ENCODE measurements at regions not wholly inside any gene's neighbourhood (a gene's known extent, or its start where the extent isn't known, plus 50 kb on each side); places are given as distances from the start of the nearest gene placed in this dataset.
"Not testable (repeated sequence)": the region's sequence is repeated elsewhere in the genome, so short reads cannot be mapped to it uniquely, and the experiment has no call there.

DNA sequence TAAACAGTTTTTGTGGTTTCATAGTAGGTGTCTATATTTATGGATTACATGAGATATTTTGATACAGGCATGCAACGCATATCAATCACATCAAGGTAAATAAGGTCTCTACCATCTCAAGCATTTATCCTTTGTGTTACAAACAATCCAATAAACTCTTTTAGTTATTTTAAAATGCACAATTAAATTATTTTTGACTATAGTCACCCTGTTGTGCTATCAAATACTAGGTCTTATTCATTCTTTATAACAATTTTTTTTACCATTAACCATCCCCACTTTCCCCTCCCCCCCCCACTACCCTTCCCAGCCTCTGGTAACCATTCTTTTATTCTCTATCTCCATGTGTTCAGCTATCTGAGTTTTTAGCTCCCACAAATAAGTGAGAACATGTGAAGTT lies 175.7 kb upstream of the FBXO33 start:
- H3K27me3 Mint-ChIP-seq (ENCODE audit: low read depth, poor library complexity): no peaks in the 10 kb centered on the region
- no peaks in the 10 kb centered on the region for H3K9me3 Mint-ChIP-seq
- TF ChIP-seq, protein P1, sequence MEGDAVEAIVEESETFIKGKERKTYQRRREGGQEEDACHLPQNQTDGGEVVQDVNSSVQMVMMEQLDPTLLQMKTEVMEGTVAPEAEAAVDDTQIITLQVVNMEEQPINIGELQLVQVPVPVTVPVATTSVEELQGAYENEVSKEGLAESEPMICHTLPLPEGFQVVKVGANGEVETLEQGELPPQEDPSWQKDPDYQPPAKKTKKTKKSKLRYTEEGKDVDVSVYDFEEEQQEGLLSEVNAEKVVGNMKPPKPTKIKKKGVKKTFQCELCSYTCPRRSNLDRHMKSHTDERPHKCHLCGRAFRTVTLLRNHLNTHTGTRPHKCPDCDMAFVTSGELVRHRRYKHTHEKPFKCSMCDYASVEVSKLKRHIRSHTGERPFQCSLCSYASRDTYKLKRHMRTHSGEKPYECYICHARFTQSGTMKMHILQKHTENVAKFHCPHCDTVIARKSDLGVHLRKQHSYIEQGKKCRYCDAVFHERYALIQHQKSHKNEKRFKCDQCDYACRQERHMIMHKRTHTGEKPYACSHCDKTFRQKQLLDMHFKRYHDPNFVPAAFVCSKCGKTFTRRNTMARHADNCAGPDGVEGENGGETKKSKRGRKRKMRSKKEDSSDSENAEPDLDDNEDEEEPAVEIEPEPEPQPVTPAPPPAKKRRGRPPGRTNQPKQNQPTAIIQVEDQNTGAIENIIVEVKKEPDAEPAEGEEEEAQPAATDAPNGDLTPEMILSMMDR (IDR thresholded peaks at IDR 0.05): no peak
- H3K36me3 Mint-ChIP-seq (ENCODE audit: low read depth): no peaks in the 10 kb centered on the region
- H3K27ac Mint-ChIP-seq: no peak overlapping the region
- no peak overlapping the region for H3K4me3 Mint-ChIP-seq
- H3K4me1 Mint-ChIP-seq: no peaks in the 10 kb centered on the region
- no peak for DNase-seq

GRCh38 chr14:39603942-39604341 lies 171.7 kb upstream of the FBXO33 start:
- Mint-ChIP-seq H3K9me3 (peaks cover 17% of the 10 kb centered on the region), H3K36me3 (ENCODE audit: low read depth) (no peaks in the 10 kb centered on the region), H3K4me3 (no peak overlapping the region), H3K27ac (no peak overlapping the region), H3K27me3 (ENCODE audit: low read depth, poor library complexity) (no peaks in the 10 kb centered on the region), H3K4me1 (no peaks in the 10 kb centered on the region)
- TF ChIP-seq, protein P1 (IDR thresholded peaks at IDR 0.05): no peak
- no peak for DNase-seq

GRCh38 chr14:39593377-39593776 lies 161.1 kb upstream of the FBXO33 start:
- peaks cover 22% of the 10 kb centered on the region for H3K9me3 Mint-ChIP-seq
- peaks cover 6% of the 10 kb centered on the region for H3K36me3 Mint-ChIP-seq (ENCODE audit: low read depth)
- TF ChIP-seq, protein P1 (IDR thresholded peaks at IDR 0.05): no peak
- H3K27me3 Mint-ChIP-seq (ENCODE audit: low read depth, poor library complexity): peaks cover 6% of the 10 kb centered on the region
- peaks cover 14% of the 10 kb centered on the region for H3K4me1 Mint-ChIP-seq
- no peak overlapping the region for H3K4me3 Mint-ChIP-seq
- no peak for DNase-seq
- H3K27ac Mint-ChIP-seq: no peak overlapping the region

GRCh38 chr14:39592116-39592789 lies 160.0 kb upstream of the FBXO33 start:
- DNase-seq: no peak
- H3K4me3 Mint-ChIP-seq: no peak overlapping the region
- H3K9me3 Mint-ChIP-seq: peaks cover 26% of the 10 kb centered on the region
- peaks cover 14% of the 10 kb centered on the region for H3K4me1 Mint-ChIP-seq
- peaks cover 6% of the 10 kb centered on the region for H3K36me3 Mint-ChIP-seq (ENCODE audit: low read depth)
- TF ChIP-seq, protein P1 (IDR thresholded peaks at IDR 0.05): no peak
- H3K27ac Mint-ChIP-seq: peak overlapping the region; percentile 16
- peaks cover 6% of the 10 kb centered on the region for H3K27me3 Mint-ChIP-seq (ENCODE audit: low read depth, poor library complexity)

DNA sequence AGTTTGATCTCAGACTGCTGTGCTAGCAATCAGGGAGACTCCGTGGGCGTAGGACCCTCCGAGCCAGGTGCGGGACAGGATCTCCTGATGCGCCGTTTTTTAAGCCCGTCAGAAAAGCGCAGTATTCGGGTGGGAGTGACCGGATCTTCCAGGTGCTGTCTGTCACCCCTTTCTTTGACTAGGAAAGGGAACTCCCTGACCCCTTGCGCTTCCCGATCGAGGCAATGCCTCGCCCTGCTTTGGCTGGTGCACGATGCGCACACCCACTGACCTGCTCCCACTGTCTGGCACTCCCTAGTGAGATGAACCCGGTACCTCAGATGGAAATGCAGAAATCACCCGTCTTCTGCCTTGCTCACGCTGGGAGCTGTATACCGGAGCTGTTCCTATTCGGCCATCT lies 157.6 kb upstream of the FBXO33 start:
- peaks cover 41% of the 10 kb centered on the region for H3K9me3 Mint-ChIP-seq
- DNase-seq; H3K4me3 Mint-ChIP-seq; H3K27ac Mint-ChIP-seq; H3K27me3 Mint-ChIP-seq (ENCODE audit: low read depth, poor library complexity); H3K36me3 Mint-ChIP-seq (ENCODE audit: low read depth): not testable (repeated sequence)
- peaks cover 14% of the 10 kb centered on the region for H3K4me1 Mint-ChIP-seq

- no peak for DNase-seq
- Mint-ChIP-seq H3K36me3 (ENCODE audit: low read depth) (no peaks in the 10 kb centered on the region), H3K4me3 (no peak overlapping the region), H3K9me3 (peaks cover 18% of the 10 kb centered on the region), H3K4me1 (peaks cover 8% of the 10 kb centered on the region), H3K27ac (no peak overlapping the region), H3K27me3 (ENCODE audit: low read depth, poor library complexity) (peaks cover 2% of the 10 kb centered on the region)
- TF ChIP-seq, protein P1 (IDR thresholded peaks at IDR 0.05): no peak
Observed at GRCh38 chr14:39582028-39582654, 149.9 kb upstream of the FBXO33 start.
